ENCODE measurements at regions not wholly inside any gene's neighbourhood (a gene's known extent, or its start where the extent isn't known, plus 50 kb on each side); places are given as distances from the start of the nearest gene placed in this dataset.

GRCh38 chr19:29400917-29401711 lies 124.7 kb upstream of the VSTM2B start:
- Mint-ChIP-seq H3K4me3 (ENCODE audit: unreplicated experiment) (no peak overlapping the region), H3K27me3 (ENCODE audit: low read depth) (peaks cover 9% of the 10 kb centered on the region), H3K36me3 (ENCODE audit: low read depth) (no peaks in the 10 kb centered on the region), H3K9me3 (ENCODE audit: low read depth) (no peaks in the 10 kb centered on the region), H3K4me1 (ENCODE audit: low read depth) (no peaks in the 10 kb centered on the region), H3K27ac (ENCODE audit: unreplicated experiment) (no peak overlapping the region)
- TF ChIP-seq CTCF (IDR thresholded peaks at IDR 0.05): no peak
- no peak for DNase-seq (ENCODE audit: low spot score)

- Mint-ChIP-seq H3K4me3 (ENCODE audit: unreplicated experiment) (no peak overlapping the region), H3K36me3 (ENCODE audit: low read depth) (no peaks in the 10 kb centered on the region), H3K27ac (ENCODE audit: unreplicated experiment) (no peak overlapping the region), H3K4me1 (ENCODE audit: low read depth) (no peaks in the 10 kb centered on the region), H3K9me3 (ENCODE audit: low read depth) (no peaks in the 10 kb centered on the region), H3K27me3 (ENCODE audit: low read depth) (peaks cover 7% of the 10 kb centered on the region)
- DNase-seq (ENCODE audit: low spot score): no peak
- no peak for TF ChIP-seq CTCF (IDR thresholded peaks at IDR 0.05)
Observed at GRCh38 chr19:29401712-29402421, 123.9 kb upstream of the VSTM2B start.

- Mint-ChIP-seq H3K36me3 (ENCODE audit: low read depth) (no peaks in the 10 kb centered on the region), H3K4me3 (ENCODE audit: unreplicated experiment) (no peak overlapping the region), H3K27me3 (ENCODE audit: low read depth) (peaks cover 11% of the 10 kb centered on the region)
Observed at GRCh38 chr19:29402563-29402962, 123.2 kb upstream of the VSTM2B start.

GRCh38 chr19:29404015-29404414 lies 121.8 kb upstream of the VSTM2B start:
- peaks cover 11% of the 10 kb centered on the region for H3K27me3 Mint-ChIP-seq (ENCODE audit: low read depth)
- H3K4me3 Mint-ChIP-seq (ENCODE audit: unreplicated experiment): no peak overlapping the region
- DNase-seq (ENCODE audit: low spot score): no peak

More at GRCh38 chr19:29402563-29402962, 123.2 kb upstream of the VSTM2B start:
- Mint-ChIP-seq H3K4me1 (ENCODE audit: low read depth) (no peaks in the 10 kb centered on the region), H3K9me3 (ENCODE audit: low read depth) (no peaks in the 10 kb centered on the region), H3K27ac (ENCODE audit: unreplicated experiment) (no peak overlapping the region)
- DNase-seq (ENCODE audit: low spot score): no peak
- no peak for TF ChIP-seq CTCF (IDR thresholded peaks at IDR 0.05)

More at GRCh38 chr19:29404015-29404414, 121.8 kb upstream of the VSTM2B start:
- H3K4me1 Mint-ChIP-seq (ENCODE audit: low read depth): no peaks in the 10 kb centered on the region
- TF ChIP-seq CTCF (IDR thresholded peaks at IDR 0.05): no peak
- H3K9me3 Mint-ChIP-seq (ENCODE audit: low read depth): no peaks in the 10 kb centered on the region
- no peak overlapping the region for H3K27ac Mint-ChIP-seq (ENCODE audit: unreplicated experiment)
- no peaks in the 10 kb centered on the region for H3K36me3 Mint-ChIP-seq (ENCODE audit: low read depth)
